Islet precursor cell (in vitro differentiated cells): ENCODE measurements at regions not wholly inside any gene's neighbourhood (a gene's known extent, or its start where the extent isn't known, plus 50 kb on each side); places are given as distances from the start of the nearest gene placed in this dataset.
"Not testable (repeated sequence)": the region's sequence is repeated elsewhere in the genome, so short reads cannot be mapped to it uniquely, and the experiment has no call there.

Experiments
- DNase-seq: peaks from one replicate; pipeline ENCODE4 v3.0.0-alpha.2; 2018

- no peak for DNase-seq
Observed at GRCh38 chr16:52727441-52727840, 180.5 kb upstream of the TOX3 start.

- no peak for DNase-seq
Observed at GRCh38 chr16:52725461-52725860, 178.5 kb upstream of the TOX3 start.

DNA sequence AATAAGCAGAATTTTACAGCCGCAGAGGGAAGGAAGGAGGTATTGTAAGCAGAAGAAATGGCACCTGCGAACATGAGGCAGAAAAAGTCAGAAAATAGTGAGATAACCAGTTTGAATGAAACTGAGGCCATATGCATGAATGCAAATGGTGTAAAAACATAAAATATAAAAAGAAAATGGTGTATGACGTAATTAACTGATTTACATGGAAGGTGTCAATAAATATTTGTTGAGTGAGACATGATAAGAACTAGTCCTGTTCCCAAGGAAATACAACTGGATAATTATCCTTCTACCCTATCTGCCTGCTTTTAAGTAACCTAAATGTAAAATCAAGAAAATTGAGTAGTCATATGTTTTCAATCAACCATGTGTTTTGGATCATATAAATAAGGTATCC is 178.1 kb upstream of the TOX3 start:
- DNase-seq: no peak

DNA sequence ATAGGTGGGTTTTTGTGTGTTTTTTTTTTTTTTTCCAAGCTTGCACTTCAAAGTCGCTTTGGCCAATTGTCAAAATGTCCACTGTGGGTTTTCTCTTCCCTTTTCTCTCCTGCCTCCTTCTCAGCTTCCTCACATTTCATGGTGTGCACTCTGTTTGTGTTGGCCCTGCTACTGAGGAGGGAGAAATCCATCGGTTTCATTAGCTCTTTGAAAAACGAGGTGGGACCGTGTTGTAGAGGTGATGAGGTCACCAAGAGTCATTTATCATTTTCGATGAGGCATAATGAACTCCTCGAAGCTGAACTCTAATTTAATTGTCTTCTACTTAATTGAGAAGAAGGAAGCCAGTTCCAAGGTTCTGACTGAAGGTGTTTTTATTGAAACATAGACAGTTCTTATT is 174.4 kb upstream of the TOX3 start:
- DNase-seq: no peak

DNA sequence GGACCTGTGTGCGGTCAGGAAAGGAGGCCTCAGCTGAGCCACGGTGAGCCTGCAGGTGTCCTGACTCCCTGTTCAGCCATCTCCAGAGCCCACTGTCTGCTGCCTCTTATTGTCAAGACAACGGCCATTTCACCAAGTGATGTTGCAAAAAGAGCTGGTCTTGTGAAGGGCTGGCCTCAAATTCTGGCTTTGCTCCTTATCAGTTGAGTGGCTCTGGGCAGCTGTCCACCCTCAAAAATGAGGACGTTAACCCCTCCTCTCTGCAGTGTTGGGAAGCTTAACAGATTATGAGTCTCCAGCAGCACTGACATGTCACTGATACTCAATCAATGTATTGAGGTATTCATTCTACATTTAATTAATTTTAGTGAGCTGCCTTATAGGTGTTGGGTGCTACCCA is 171.1 kb upstream of the TOX3 start:
- DNase-seq: no peak

GRCh38 chr16:52713740-52714139 is 166.8 kb upstream of the TOX3 start:
- DNase-seq: no peak

GRCh38 chr16:52709306-52709705 is 162.4 kb upstream of the TOX3 start:
- DNase-seq: no peak

GRCh38 chr16:52708476-52708875 is 161.5 kb upstream of the TOX3 start:
- no peak for DNase-seq

DNA sequence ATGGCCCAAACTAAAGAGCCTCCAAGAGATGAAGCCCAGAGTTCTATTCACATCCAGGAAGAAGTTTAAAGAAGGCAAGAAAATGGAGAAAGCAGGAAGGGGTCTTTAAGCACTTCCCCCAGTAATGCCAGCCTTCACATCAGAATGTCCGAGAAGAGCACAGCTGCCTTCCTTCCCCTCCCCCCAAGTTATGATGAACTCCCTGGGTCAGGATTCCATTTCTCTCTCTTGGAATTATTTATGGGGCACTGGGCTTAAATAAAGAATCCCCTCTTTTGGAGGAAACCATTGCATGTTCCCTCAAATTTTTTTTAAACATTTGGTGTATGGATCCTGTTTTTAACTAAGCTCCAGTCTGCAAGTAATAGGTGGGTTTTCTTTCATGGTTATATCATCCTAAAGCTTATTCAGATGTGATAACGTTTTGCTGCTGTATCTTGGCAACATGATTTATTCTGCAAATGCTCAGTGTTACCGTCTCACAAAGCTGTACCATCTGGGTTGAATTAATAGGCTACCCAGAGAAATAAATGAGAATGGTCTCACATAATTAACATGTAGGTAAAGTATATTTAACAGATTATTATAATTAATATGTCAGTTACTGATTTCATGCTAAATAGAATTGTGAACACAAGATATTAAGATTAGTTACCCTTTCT is 160.9 kb upstream of the TOX3 start:
- DNase-seq: no peak

DNA sequence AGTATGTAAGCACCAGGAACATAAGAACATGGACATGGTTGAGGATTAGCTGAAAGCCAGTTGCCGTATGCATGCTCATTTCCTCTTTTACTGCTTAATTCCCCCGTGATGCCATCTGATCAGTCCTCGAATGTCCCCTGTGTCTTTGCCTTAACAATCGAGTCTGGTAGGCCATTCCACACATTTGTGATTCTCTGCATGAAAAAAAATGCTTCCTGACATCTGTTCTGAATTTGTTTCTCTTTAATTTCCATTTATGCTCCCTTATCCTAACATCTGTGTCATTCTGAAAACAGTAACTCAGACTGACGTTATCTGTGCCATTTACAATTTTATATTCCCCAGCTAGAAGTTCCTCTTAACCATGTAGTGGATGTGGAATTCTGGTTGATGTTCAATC is 158.2 kb upstream of the TOX3 start:
- no peak for DNase-seq

DNA sequence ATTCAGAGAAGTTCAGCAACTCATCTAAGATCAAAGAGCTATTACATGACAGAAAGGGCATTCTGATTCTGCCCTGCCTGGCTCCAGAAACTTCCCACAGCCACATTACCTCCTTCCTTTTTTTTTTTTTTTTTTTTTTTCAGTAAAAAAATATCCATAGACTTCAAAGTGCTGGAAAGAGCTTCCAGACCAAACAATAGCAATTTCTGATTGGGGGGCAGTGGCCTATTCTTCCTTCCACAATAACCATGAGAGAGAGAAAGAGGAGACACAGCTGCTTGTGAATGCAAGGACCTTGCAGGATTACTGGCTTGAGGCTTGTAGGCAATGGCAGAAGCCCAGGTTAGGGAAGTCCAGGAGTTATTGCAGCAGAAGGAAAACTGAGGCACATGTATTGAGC is 151.0 kb upstream of the TOX3 start:
- DNase-seq: no peak

- DNase-seq: no peak
Observed at GRCh38 chr16:52696126-52696525, 149.2 kb upstream of the TOX3 start.

DNA sequence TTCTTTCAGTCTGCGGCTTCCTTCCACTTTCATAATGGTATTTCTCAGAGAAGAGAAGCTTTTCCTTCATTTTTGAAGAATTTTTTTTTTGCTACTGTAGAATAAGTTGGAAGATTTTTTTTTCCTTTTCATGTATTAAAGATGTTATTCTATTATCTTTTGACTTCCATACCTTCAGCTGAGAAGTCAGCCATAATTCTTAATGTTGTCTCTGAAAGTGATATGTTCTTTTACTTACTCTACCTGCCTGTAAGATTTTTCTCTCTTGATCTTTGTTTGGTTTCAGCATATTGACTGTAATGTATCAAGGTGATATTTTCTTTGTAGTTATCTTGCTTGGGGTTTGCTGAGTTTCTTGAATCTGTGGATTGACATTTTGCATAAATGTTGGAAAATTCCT is 143.5 kb upstream of the TOX3 start:
- no peak for DNase-seq

DNA sequence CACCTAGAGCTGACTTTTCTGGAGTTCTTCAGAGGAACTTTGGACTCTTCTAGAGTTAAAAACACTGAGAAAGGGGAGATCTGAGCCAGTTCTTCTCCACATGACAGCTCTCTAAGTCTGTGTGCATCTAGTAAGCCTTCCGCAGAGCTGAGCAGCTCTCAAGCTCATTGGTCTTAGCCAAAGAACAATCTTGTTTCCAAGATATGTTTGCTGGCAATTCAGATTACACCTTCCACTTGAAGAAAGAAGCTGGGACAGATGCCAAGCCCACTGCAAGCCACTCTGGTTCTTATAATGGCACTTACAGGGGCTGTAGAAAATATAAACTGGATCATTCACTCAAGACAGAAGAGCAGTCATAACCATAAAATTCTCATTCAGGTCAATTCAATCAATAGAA is 134.1 kb upstream of the TOX3 start:
- DNase-seq: no peak

DNA sequence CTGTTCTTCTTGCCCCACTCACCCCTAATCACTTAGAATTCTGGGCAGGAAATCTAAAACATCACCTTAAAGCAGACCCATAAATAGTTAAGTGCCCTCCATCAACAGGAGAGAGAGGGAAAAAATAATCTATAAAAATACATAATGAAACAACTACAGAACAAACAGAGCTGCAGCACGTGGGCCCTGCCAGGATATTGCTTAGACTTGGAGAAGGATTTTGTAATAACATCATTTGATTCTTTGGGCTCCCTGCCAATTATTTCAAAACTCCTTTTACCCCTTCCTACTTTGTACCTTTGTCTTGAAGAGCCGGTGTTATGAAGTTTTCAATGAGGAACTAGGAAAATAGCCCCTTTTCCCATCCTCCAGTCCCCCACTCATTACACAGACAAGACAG is 130.6 kb upstream of the TOX3 start:
- no peak for DNase-seq

- DNase-seq: no peak
Observed at GRCh38 chr16:52676959-52677358, 130.0 kb upstream of the TOX3 start.

- DNase-seq: no peak
Observed at GRCh38 chr16:52671590-52671989, 124.6 kb upstream of the TOX3 start.

DNA sequence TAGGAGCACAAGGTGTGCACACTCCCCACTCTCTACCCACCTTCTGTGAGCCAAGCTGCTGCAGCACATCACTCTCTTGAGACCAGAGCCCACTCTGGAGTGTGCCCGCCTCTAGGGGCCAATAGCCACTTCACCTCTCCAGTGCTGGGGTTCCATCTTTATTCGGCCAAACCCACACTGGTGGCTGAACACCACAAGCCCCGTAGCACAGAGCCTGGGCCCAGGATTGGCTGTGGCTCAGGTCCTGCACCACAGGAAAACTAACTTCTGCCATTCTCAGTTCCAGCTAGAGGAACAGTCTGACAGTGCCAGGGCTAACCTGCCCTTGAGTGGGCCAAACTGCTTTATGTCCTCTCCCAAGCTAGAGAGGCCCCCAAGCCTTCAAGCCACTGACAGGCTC is 111.0 kb upstream of the TOX3 start:
- DNase-seq: no peak

DNA sequence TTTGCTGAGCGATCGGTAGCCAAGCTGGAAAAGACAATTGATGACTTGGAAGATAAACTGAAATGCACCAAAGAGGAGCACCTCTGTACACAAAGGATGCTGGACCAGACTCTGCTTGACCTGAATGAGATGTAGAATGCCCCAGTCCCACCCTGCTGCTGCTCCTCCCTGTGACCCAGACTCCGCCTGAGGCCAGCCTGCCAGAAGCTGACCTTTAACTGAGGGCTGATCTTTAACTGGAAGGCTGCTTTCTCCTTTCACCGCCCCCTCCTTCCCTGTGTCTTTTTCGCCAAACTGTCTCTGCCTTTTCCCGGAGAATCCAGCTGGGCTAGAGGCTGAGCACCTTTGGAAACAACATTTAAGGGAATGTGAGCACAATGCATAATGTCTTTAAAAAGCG is 109.0 kb upstream of the TOX3 start:
- DNase-seq: not testable (repeated sequence)

DNA sequence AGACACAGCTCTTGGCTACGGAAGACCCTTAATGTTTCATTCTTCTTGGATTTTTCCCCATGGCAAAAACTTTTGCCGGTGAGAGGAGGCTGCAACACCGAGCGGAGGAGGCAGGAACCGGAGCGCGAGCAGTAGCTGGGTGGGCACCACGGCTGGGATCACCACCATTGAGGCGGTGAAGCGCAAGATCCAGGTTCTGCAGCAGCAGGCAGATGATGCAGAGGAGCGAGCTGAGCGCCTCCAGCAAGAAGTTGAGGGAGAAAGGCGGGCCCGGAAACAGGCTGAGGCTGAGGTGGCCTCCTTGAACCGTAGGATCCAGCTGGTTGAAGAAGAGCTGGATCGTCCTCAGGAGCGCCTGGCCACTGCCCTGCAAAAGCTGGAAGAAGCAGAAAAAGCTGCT is 108.2 kb upstream of the TOX3 start:
- not testable (repeated sequence) for DNase-seq

DNA sequence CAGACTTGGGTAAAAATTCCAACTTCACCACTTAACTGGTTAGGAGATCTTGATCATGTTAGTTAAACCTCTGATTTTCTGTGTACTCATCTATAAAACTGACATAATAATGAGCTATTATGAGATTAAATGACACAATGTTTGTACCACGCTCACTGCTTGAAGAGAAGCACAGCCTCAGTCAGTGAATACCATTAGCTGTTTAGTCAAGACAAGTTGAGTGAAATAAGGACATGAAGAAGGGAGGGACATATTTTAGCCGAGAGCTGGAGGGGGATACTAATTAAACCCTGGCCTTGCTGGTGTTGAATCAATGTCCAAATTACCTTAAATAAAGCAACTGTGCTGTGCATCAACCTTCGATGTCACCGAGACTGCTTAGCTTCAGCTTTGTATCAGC is 105.1 kb upstream of the TOX3 start:
- DNase-seq: no peak

DNA sequence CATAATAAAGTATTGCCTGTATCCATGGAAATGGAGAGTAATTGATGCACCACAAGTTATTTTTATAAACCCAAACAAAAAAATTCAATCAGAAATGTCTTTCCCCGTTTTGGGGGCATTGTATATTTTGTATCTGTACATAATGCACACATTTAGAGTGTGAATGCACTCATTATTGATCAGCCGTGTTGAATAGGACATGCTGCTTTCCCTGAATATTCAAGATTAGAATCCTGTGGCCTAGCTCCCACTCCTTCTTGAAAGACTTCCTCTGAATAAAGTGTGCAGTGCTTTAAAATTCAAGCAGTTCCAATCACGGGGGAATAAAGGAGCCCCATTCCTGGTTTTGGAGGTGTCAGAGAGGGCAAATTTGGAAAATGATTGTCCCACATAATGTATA is 103.8 kb upstream of the TOX3 start:
- DNase-seq: no peak

GRCh38 chr16:52650318-52650717 is 103.4 kb upstream of the TOX3 start:
- DNase-seq: no peak

GRCh38 chr16:52649870-52650269 is 102.9 kb upstream of the TOX3 start:
- no peak for DNase-seq

- no peak for DNase-seq
Observed at GRCh38 chr16:52647588-52647987, 100.6 kb upstream of the TOX3 start.

DNA sequence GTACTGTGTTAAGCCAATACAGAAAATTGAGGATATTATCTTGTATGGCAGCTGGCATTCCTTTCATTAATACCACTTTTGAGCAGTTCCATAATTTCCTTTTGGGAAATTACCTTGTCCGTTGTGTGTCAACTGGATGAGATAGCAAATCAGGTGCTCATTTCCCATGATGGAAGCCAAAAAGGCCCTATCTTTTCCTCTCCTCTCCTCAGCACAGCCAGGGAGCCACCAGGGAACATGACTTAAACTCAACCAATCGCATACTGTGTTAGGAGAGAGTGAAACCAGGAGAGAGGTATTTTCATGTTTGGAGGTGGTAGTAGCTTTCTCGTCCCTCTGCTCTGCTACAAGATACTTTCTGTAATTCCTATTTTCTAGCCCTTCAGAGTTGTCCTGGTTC is 96.1 kb upstream of the TOX3 start:
- no peak for DNase-seq
